ENCODE measurements at regions not wholly inside any gene's neighbourhood (a gene's known extent, or its start where the extent isn't known, plus 50 kb on each side); places are given as distances from the start of the nearest gene placed in this dataset.

- H3K27me3 ChIP-seq (replicated peaks; ENCODE audit: control insufficient read depth, insufficient read depth, low read length) = no peaks in the 10 kb centered on the region
- no peaks in the 10 kb centered on the region for H3K4me1 ChIP-seq
- peaks cover 4% of the 10 kb centered on the region for H3K4me1 Mint-ChIP-seq (ENCODE audit: low read depth, unreplicated experiment)
- no peak for DNase-seq
- H3K36me3 ChIP-seq (ENCODE audit: control insufficient read depth, insufficient read depth, low read length) = no peaks in the 10 kb centered on the region
- no peaks in the 10 kb centered on the region for H3K9me3 Mint-ChIP-seq (ENCODE audit: unreplicated experiment)
- H3K4me3 Mint-ChIP-seq (ENCODE audit: unreplicated experiment) = no peak overlapping the region
- no peaks in the 10 kb centered on the region for H3K27me3 Mint-ChIP-seq (ENCODE audit: insufficient read depth, unreplicated experiment)
- BruUV-seq (replicated peaks) = no TSS peak
- no peak overlapping the region for H3K27ac Mint-ChIP-seq (ENCODE audit: unreplicated experiment)
- TF ChIP-seq CTCF (IDR thresholded peaks at IDR 0.05; ENCODE audit: insufficient read depth in 1 of 2, low read depth in 1 of 2, low read length in 1 of 2, severe bottlenecking in 1 of 2, unreplicated experiment in 1 of 2) = no peak
- no peaks in the 10 kb centered on the region for H3K36me3 Mint-ChIP-seq (ENCODE audit: insufficient read depth, unreplicated experiment)
- CTCF ChIA-PET = no interaction called here
- POLR2A ChIA-PET = no interaction called here
- H3K4me3 ChIP-seq (ENCODE audit: low read depth, low read length) = no peak overlapping the region
- intact Hi-C loops (cut with micrococcal nuclease; ENCODE audit: unreplicated experiment) = no loop called here
- H3K9me3 ChIP-seq = no peaks in the 10 kb centered on the region
These were observed 108.8 kb upstream of the RASGEF1B start for GRCh38 chr4:81580346-81580993.

GRCh38 chr4:81577392-81577791 is 105.7 kb upstream of the RASGEF1B start:
- no peak for TF ChIP-seq CTCF (IDR thresholded peaks at IDR 0.05; ENCODE audit: insufficient read depth in 1 of 2, low read depth in 1 of 2, low read length in 1 of 2, severe bottlenecking in 1 of 2, unreplicated experiment in 1 of 2)
- Mint-ChIP-seq H3K36me3 (ENCODE audit: insufficient read depth, unreplicated experiment) (no peaks in the 10 kb centered on the region), H3K4me1 (ENCODE audit: low read depth, unreplicated experiment) (peaks cover 10% of the 10 kb centered on the region), H3K27me3 (ENCODE audit: insufficient read depth, unreplicated experiment) (no peaks in the 10 kb centered on the region), H3K4me3 (ENCODE audit: unreplicated experiment) (no peak overlapping the region), H3K9me3 (ENCODE audit: unreplicated experiment) (no peaks in the 10 kb centered on the region), H3K27ac (ENCODE audit: unreplicated experiment) (no peak overlapping the region)
- Histone ChIP-seq H3K4me1 (no peaks in the 10 kb centered on the region), H3K27me3 (replicated peaks; ENCODE audit: control insufficient read depth, insufficient read depth, low read length) (no peaks in the 10 kb centered on the region), H3K4me3 (ENCODE audit: low read depth, low read length) (no peak overlapping the region), H3K9me3 (no peaks in the 10 kb centered on the region), H3K36me3 (ENCODE audit: control insufficient read depth, insufficient read depth, low read length) (no peaks in the 10 kb centered on the region)
- intact Hi-C loops (cut with micrococcal nuclease; ENCODE audit: unreplicated experiment) = no loop called here
- BruUV-seq (replicated peaks) = no TSS peak
- no peak for DNase-seq
- POLR2A ChIA-PET = interaction anchor here (0.6 kb wide), 1 partner anchor 268 kb away, joined by 3 read pairs; no protein-coding TSS in a partner anchor
- CTCF ChIA-PET = interaction anchor here (0.5 kb wide), 1 partner anchor 136 kb away, joined by 5 read pairs; no protein-coding TSS in a partner anchor

GRCh38 chr4:81574991-81575390 is 103.3 kb upstream of the RASGEF1B start:
- H3K36me3 Mint-ChIP-seq (ENCODE audit: insufficient read depth, unreplicated experiment) = no peaks in the 10 kb centered on the region
- ChIA-PET POLR2A (no interaction called here), CTCF (no interaction called here)
- no peak overlapping the region for H3K4me3 Mint-ChIP-seq (ENCODE audit: unreplicated experiment)
- no peaks in the 10 kb centered on the region for H3K9me3 Mint-ChIP-seq (ENCODE audit: unreplicated experiment)
- H3K4me1 ChIP-seq = no peaks in the 10 kb centered on the region
- H3K9me3 ChIP-seq = no peaks in the 10 kb centered on the region
- no TSS peak for BruUV-seq (replicated peaks)
- no peak overlapping the region for H3K27ac Mint-ChIP-seq (ENCODE audit: unreplicated experiment)
- no peak for TF ChIP-seq CTCF (IDR thresholded peaks at IDR 0.05; ENCODE audit: insufficient read depth in 1 of 2, low read depth in 1 of 2, low read length in 1 of 2, severe bottlenecking in 1 of 2, unreplicated experiment in 1 of 2)
- no peaks in the 10 kb centered on the region for H3K27me3 ChIP-seq (replicated peaks; ENCODE audit: control insufficient read depth, insufficient read depth, low read length)
- no peaks in the 10 kb centered on the region for H3K36me3 ChIP-seq (ENCODE audit: control insufficient read depth, insufficient read depth, low read length)
- peaks cover 10% of the 10 kb centered on the region for H3K4me1 Mint-ChIP-seq (ENCODE audit: low read depth, unreplicated experiment)
- no peak overlapping the region for H3K4me3 ChIP-seq (ENCODE audit: low read depth, low read length)
- intact Hi-C loops (cut with micrococcal nuclease; ENCODE audit: unreplicated experiment) = no loop called here
- no peak for DNase-seq
- no peaks in the 10 kb centered on the region for H3K27me3 Mint-ChIP-seq (ENCODE audit: insufficient read depth, unreplicated experiment)

Data from Caco-2 (cell line).